Brain microvascular endothelial cell (primary cell): ENCODE measurements at regions not wholly inside any gene's neighbourhood (a gene's known extent, or its start where the extent isn't known, plus 50 kb on each side); places are given as distances from the start of the nearest gene placed in this dataset.

ENCODE experiments used
- DNase-seq: peaks from one replicate; pipeline ENCODE4 v3.0.0-alpha.2; 2020
- H3K27ac ChIP-seq: fragments of 250-450 bp; sonication (Bioruptor Pico); 2 replicates; pipeline ENCODE4 v1.5.1; 2020; ENCODE audit warnings: mild to moderate bottlenecking, moderate library complexity
- H3K27me3 ChIP-seq: fragments of 250-450 bp; sonication (Bioruptor Pico); replicated peaks from 2 replicates; pipeline ENCODE4 v1.5.1; 2020; ENCODE audit warnings: mild to moderate bottlenecking
- H3K36me3 ChIP-seq: fragments of 250-450 bp; sonication (Bioruptor Pico); replicated peaks from 2 replicates; pipeline ENCODE4 v1.5.1; 2020; ENCODE audit warnings: mild to moderate bottlenecking
- H3K4me3 ChIP-seq: 2 replicates; pipeline ENCODE4 v1.5.1; 2011; ENCODE audit warnings: low read depth, mild to moderate bottlenecking, control low read depth, low read length, moderate library complexity
- in situ Hi-C: cut with HindIII; loops from 2 replicates; pipeline ENCODE4 v1.10.0; 2017; ENCODE audit warnings: low sequenced_read_pairs, low pct_ligation_motif_present
- TF ChIP-seq, protein P1 (sequence below): IDR thresholded peaks from 2 replicates; pipeline ENCODE4 v1.5.1; 2011; ENCODE audit warnings: low read depth, mild to moderate bottlenecking, moderate library complexity, low read length, control low read depth, inconsistent platforms; ENCODE audit errors: missing control alignments

DNA sequence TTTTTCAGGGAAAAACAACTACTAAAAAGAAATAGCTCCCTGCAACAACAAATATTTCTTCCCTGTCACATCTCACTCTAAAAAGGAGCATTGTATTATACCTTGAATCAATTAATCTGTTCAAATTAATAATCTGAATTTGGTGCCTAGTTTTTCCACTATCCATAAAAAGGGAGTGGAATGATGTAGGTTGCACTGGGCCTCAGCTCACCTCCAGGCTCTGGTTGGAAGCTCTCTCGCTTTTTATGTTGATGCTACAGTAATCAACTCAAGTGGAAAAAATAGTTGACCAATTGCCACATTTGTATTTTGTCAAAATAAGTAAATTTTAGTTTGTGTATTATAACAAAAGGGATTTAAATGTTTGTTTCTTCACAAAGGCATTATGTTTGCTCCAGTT is 126.1 kb downstream of the MAD2L1 start:
- no peak overlapping the region for H3K4me3 ChIP-seq
- DNase-seq, result no peak
- TF ChIP-seq, protein P1, sequence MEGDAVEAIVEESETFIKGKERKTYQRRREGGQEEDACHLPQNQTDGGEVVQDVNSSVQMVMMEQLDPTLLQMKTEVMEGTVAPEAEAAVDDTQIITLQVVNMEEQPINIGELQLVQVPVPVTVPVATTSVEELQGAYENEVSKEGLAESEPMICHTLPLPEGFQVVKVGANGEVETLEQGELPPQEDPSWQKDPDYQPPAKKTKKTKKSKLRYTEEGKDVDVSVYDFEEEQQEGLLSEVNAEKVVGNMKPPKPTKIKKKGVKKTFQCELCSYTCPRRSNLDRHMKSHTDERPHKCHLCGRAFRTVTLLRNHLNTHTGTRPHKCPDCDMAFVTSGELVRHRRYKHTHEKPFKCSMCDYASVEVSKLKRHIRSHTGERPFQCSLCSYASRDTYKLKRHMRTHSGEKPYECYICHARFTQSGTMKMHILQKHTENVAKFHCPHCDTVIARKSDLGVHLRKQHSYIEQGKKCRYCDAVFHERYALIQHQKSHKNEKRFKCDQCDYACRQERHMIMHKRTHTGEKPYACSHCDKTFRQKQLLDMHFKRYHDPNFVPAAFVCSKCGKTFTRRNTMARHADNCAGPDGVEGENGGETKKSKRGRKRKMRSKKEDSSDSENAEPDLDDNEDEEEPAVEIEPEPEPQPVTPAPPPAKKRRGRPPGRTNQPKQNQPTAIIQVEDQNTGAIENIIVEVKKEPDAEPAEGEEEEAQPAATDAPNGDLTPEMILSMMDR, result no peak
- no peaks in the 10 kb centered on the region for H3K27me3 ChIP-seq
- in situ Hi-C loops, result no loop called here
- no peaks in the 10 kb centered on the region for H3K36me3 ChIP-seq
- H3K27ac ChIP-seq, result no peak overlapping the region

GRCh38 chr4:119939071-119939995 is 127.3 kb downstream of the MAD2L1 start:
- H3K27ac ChIP-seq, result no peak overlapping the region
- no peaks in the 10 kb centered on the region for H3K27me3 ChIP-seq
- TF ChIP-seq, protein P1, result no peak
- peak; percentile 2 for DNase-seq
- in situ Hi-C loops, result no loop called here
- H3K36me3 ChIP-seq, result no peaks in the 10 kb centered on the region
- H3K4me3 ChIP-seq, result no peak overlapping the region

GRCh38 chr4:119937746-119938145 is 128.9 kb downstream of the MAD2L1 start:
- Histone ChIP-seq H3K27ac (no peak overlapping the region), H3K4me3 (no peak overlapping the region), H3K36me3 (no peaks in the 10 kb centered on the region), H3K27me3 (no peaks in the 10 kb centered on the region)
- TF ChIP-seq, protein P1, result no peak
- in situ Hi-C loops, result no loop called here
- no peak for DNase-seq

GRCh38 chr4:119933606-119934005 is 133.0 kb downstream of the MAD2L1 start:
- Histone ChIP-seq H3K4me3 (no peak overlapping the region), H3K27ac (no peak overlapping the region), H3K36me3 (no peaks in the 10 kb centered on the region), H3K27me3 (no peaks in the 10 kb centered on the region)
- in situ Hi-C loops, result no loop called here
- TF ChIP-seq, protein P1, result no peak
- DNase-seq, result no peak

DNA sequence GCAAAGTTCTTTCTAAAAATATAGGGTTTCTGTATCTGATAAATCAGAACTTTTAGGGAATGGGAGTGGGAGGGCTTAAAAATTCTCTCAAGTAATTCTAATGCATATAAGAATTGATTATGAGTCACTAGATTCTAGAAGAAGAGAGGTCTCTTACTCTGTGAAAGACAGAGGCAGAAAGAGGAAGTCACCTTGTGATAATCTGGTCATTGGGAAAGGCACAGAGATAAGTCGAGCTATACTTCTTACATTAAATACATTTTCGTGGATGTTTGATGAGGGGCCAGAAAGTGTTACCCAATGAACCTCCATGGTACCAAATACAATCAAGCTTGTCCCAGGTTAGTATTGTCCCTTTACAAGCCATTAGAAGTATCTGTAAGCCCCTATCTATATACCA is 134.4 kb downstream of the MAD2L1 start:
- H3K36me3 ChIP-seq, result no peaks in the 10 kb centered on the region
- H3K27me3 ChIP-seq, result no peaks in the 10 kb centered on the region
- in situ Hi-C loops, result no loop called here
- no peak overlapping the region for H3K4me3 ChIP-seq
- no peak for DNase-seq
- TF ChIP-seq, protein P1, result no peak
- no peak overlapping the region for H3K27ac ChIP-seq
